ENCODE measurements at regions not wholly inside any gene's neighbourhood (a gene's known extent, or its start where the extent isn't known, plus 50 kb on each side); places are given as distances from the start of the nearest gene placed in this dataset.
A peak's percentile ranks its signal among the peaks of the same experiment; 100 is the strongest.

- DNase-seq, result no peak
Measured at GRCh38 chr7:25557930-25558329, 329.6 kb upstream of the NPVF start.

DNA sequence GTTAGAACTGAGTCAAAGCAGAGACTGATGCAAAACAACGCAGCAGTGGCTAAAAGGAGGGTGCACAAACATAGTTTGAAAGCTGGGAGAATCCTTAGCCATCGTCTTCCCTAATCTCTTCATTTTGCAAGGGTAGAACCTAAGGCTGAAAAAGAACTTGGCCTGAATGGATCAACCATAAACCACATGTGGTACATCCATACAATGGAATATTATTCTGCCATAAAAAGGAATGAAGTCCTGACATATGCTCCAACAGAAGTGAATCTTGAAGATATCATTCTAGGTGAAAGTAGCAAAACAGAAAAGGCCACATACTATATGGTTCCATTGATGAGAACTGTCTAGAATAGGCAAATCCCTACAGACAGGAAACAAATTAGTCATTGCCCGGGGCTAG is 330.3 kb upstream of the NPVF start:
- DNase-seq, result no peak

DNA sequence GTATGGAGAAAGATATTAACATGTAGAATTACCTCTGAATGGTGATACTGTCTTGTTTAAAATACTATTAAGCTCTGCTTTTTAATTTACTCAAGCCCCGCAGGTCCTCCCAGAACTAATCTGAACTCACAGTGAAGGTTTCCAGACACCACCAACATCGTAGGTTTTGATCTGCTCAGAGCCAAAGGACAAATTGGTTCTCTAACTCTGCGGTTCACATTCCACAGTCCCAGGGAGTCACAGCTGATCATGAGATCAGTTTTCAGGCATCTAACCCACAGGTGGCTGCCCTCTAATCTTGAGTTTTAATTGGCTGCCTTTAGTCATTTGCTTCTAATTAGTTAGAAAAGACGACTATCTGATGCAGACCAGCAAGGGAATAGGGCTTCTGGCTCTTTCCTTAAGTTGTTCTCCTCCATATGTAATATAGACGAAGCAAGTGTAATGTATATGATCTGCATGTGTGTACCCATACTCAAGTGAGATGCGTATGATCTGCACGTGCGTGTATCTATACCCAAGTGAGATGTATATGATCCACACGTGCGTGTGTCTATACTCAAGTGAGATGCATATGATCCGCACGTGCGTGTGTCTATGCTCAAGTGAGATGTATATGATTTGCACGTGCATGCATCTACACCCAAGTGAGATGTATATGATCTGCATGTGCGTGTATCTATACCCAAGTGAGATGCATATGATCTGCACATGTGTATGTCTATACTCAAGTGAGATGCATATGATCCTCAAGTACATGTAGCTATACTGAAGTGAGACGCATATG is 331.5 kb upstream of the NPVF start:
- DNase-seq, result no peak

DNA sequence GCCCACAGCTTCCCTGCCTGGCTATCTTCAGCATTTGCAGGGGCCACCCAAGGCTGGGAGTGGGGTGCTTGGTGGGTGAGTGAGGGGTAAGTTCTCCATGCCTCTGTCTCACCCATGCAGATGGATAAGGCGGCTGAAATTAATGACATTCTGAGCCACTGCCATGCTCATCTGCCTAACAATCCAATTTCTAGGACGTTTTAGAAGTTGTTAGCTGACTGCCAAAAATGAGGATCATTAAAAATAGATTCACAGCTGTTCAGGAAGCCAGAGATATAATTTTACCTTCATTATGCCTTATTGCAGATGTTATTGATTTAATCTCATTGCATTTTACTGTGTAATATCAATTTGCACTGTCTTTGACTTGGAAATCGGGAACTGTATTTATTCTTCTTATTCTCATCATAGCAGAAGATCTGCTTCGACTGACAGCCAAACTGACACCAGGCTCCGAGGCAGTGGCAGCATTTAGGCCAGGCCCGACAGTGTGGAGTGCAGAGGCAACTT is 334.4 kb upstream of the NPVF start:
- no peak for DNase-seq

GRCh38 chr7:25565002-25565401 is 336.7 kb upstream of the NPVF start:
- DNase-seq, result no peak

DNA sequence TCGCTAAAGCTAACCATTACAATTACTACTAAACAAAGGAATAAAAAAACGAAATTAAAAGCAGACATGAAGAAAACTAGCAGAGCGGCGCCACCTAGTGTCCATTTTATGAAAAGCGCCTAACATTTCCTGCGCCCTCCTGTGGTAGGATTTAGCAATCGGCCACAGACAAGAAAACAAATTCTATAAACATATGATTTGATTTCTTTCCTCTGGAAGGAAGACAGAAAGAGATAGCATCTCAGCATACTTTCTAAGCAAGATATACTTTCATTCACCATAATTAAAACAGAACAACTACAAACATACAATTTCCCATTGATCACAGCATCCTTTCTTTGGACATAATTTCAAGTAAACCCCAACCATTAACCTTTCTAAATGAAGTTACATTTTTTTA is 337.7 kb upstream of the NPVF start:
- DNase-seq, result peak; percentile 91

GRCh38 chr7:25567430-25567829 is 339.1 kb upstream of the NPVF start:
- DNase-seq, result no peak

DNA sequence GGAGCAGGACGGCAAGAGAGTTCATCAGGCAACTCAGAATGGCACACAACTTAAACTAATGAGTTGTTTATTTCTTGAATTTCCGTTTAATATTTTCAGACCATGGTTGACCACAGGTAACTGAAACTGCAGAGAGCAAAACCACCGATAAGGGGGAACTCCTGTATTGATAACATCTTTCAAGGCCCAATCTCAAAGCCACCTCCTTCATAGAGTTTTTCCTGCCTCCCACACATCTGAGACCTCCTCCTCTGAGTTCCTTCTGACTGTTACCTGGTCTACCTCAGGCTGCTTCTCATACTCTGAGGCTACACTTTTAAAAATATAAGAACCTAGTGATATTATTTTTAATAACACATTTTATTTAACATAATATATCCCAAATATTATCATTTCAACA is 341.5 kb upstream of the NPVF start:
- DNase-seq, result no peak

DNA sequence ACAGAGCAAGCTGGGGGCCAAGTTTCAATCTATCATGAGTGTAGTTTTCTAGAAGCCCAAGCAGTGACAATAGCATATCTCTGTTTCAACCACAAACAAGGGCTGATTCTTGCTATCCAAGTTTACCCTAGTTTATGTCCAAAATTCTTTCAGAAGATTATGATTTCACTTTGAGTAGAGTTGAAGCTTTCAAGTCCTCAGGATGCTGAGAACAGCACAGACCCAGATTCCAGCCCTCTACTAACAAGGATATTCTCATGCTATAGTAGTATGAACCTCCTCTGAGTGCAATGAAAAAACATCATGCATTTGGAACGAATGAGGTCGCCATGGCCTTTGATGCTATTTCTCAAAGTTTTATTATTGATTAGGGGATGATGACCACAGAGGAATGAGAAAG is 344.1 kb upstream of the NPVF start:
- no peak for DNase-seq

DNA sequence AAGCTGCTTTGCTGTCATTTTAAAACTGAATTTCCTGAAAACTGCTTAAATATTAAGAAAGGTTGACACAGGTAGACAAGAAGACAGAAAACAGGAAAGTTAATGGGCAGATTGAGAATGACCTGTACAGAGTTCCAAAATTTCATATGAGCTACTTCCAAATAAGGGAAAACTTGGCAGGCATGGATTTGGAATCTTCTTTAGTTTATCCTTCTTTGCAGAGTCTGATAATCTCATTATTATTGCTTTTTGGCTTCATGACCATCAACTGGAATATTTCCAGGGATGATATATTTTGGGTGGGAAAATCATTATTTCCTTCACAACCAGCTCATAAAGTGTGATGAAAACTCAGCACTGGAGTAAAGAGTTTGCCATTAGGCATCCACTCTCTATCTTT is 346.5 kb upstream of the NPVF start:
- no peak for DNase-seq

GRCh38 chr7:25575634-25576033 is 347.3 kb upstream of the NPVF start:
- no peak for DNase-seq

- DNase-seq, result no peak
Measured at GRCh38 chr7:25578991-25579777, 350.9 kb upstream of the NPVF start.

GRCh38 chr7:25579778-25580075 is 351.4 kb upstream of the NPVF start:
- no peak for DNase-seq

DNA sequence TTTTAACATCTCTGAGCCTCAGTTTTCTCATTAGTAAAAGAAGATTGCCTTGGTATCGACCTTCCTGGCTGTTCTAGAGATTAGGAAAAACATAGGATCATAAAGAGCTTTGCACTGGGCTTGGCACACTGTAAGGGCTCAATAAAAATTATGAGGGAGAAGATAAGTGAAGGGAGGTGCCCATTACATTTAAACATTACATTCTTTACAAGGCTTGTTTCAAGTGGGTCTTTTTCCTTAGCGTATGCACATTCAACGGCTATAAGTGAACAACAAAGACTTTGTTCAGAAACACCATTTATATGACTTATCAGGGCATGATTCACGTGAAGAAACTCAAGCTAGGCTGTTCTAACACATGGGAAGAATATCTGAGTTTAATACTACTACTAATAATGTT is 351.9 kb upstream of the NPVF start:
- DNase-seq, result no peak

DNA sequence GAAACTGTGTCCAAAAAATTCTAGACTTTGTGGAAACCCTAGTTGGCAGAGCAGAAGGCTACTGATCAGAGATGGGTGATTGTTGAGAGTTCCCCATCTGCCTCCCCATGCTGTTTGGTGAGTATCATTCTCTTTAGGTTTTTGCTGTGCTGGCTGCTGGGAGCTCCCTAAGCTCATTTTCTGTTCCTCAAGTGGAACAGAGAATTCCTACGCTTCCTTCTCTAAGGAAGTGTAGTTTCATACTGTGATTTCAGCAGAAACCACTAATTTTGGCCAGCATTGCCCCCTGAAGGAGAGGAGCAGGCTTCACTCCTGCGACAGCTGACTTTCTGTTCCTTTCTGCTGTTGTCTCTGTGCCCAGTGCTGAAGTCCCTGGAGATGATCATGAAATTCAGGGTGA is 355.3 kb upstream of the NPVF start:
- no peak for DNase-seq

DNA sequence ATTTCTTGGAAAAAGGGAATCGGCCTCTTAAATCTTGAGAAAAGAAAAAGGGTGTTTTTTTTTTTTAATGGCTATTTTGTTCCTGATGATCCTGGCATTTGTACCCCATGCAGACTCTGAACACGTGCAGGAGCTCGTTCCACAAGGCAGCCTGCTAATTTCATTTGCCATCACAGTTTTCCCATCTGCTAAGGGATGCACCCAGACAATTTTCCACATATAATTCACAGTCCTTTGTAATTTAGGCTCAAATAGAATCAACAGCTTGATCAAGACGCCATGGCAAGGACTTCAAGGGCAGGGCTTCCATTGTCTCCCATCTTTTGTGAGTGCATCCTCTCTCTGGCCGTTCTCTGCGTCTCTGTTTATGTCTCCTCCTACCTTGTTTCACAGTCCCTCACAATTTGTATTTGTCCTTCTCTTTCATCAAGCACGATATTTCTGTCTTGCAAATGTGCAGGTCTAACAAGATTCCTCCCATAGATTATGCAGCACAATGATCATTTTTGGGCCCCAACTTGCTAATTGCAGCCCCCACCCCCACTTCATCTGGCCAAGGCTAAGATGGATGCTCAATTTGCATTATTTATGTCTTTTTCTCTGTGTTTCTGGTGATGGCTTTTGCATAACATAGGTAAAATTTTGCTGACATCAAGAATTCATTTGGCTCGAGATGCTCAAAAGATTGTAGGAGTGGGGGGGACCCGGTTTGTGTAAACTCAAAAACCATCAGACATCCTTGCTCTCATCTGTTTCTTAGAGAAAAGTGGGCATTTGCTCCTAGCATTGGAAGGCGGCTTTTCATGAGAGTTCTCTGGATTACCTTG is 356.0 kb upstream of the NPVF start:
- DNase-seq, result no peak

DNA sequence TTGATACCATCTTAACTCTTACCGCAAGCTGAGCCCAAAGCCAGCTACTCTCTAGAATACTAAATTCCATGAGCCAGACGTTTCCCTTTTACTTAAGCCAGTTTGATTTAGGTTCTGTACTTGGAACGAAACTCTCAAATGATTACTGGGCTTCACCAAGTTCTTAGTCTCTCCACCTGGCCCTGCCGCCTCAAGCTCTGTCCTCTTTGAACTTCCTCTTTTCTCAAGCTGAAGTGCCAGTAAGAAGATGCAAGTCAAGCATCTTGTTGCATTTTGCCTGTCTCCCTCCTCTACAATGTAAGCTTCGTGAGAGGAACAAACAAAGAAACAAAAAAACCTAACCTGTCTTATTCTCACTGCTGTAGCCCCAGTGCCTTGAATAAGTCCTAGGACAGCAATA is 358.2 kb upstream of the NPVF start:
- no peak for DNase-seq

GRCh38 chr7:25594122-25594521 is 365.8 kb upstream of the NPVF start:
- DNase-seq, result no peak

DNA sequence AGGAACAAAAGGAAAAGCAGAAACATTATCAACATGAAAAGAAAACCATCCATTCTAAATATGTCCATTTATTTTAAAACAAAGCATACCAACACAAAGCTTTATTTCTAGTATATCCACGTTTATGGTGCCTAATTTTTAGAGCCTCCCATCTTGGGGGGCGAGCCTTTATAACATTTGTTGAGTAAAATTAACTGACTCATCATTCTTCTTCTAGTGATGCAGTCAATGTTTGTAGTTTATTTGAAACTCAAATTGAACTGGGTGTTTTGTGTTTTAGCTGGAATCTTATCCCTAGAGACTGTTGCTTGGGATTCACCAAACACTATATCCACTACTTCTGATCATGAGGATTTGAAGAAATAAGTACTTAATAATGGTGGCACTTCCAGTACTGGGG is 366.4 kb upstream of the NPVF start:
- no peak for DNase-seq

GRCh38 chr7:25595996-25596395 is 367.7 kb upstream of the NPVF start:
- DNase-seq, result peak; percentile 21

GRCh38 chr7:25596443-25596842 is 368.2 kb upstream of the NPVF start:
- DNase-seq, result no peak

DNA sequence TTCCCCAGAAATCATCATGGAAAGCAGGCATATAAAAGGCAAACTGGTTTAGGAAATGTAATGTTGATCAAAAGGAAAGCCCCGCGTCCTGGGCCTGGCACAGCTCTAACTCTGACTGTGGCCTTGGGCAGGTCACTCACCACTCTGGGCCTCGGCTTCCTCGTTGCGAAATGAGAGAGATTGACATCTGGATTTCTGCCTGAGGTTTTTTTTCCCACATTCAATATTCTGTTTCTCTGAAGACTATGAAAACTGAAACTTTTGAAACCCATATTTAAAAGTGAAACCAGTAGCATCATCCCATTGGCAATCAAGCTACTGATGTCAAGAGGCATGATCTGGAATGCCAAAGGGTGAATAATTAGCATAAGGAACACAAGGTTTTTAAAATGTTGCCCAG is 369.7 kb upstream of the NPVF start:
- DNase-seq, result no peak

DNA sequence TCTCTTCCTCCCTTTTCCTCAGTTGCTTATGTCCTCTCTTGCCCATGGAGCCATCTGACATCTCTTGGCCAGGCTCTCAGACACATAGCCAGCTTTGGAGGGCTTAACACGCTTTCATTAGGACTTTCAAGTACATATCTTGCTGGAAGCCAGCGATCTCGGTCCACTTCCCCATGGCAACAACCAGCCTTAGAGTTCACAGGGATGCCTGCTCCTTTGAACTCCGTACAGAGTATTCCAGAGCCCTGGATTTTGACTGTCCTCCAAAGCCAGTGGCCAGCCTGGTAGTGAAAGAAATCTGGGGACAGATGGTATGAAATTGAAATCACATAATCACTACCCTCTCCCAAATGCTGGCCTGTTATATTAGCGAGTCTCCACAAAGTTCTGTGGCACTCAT is 370.5 kb upstream of the NPVF start:
- no peak for DNase-seq
